PC-3 (cell line): ENCODE measurements at regions not wholly inside any gene's neighbourhood (a gene's known extent, or its start where the extent isn't known, plus 50 kb on each side); places are given as distances from the start of the nearest gene placed in this dataset.

Experiments used
- ATAC-seq: fragments of 200-7000 bp; cut with Tn5 transposase; 2 replicates; pipeline ENCODE4 v1.9.1; 2020; ENCODE audit warnings: mild to moderate bottlenecking, moderate library complexity
- BruUV-seq: library from RNA; stranded (reverse); fragments of 400-500 nt; replicated peaks from 2 replicates; lab custom pipeline; 2021; lab: Mats Ljungman, UMichigan
- CTCF ChIA-PET: fragments of 300-600 bp; sonication (Branson Sonifier 250); formaldehyde crosslinking; loops from one replicate; lab custom pipeline; 2022; ENCODE audit warnings: antibody characterized with exemption; lab: Charles Lee
- POLR2A ChIA-PET: fragments of 300-600 bp; sonication (Branson Sonifier 250); formaldehyde crosslinking; loops from one replicate; lab custom pipeline; 2022; ENCODE audit warnings: antibody characterized with exemption; ENCODE audit not compliant: unreplicated experiment; lab: Charles Lee
- DNase-seq: peaks from one replicate; pipeline ENCODE4 v3.0.0-alpha.2; 2015
- H2AFZ ChIP-seq: fragments of 300-600 bp; sonication (generic); 2 replicates; pipeline ENCODE4 v1.6.0; 2016; ENCODE audit warnings: antibody characterized with exemption, low read length
- H3F3A ChIP-seq: fragments of 300-600 bp; sonication (generic); one replicate; pipeline ENCODE4 v1.6.0; 2017; ENCODE audit warnings: antibody characterized with exemption, low read length, control low read depth, mild to moderate bottlenecking; ENCODE audit not compliant: unreplicated experiment
- H3K27ac ChIP-seq: fragments of 300-600 bp; sonication (generic); 2 replicates; pipeline ENCODE4 v1.5.1; 2016; ENCODE audit warnings: mild to moderate bottlenecking, low read length
- H3K27me3 ChIP-seq: fragments of 300-600 bp; sonication (generic); 2 replicates; pipeline ENCODE4 v1.6.1; 2016; ENCODE audit warnings: low read length, mixed read lengths
- H3K36me3 ChIP-seq: fragments of 300-600 bp; sonication (generic); 2 replicates; pipeline ENCODE4 v1.6.1; 2016; ENCODE audit warnings: low read depth, mixed run types, low read length, mixed read lengths
- H3K4me1 ChIP-seq: fragments of 300-600 bp; sonication (generic); 2 replicates; pipeline ENCODE4 v1.5.1; 2016; ENCODE audit warnings: low read length; ENCODE audit not compliant: insufficient read depth
- H3K4me2 ChIP-seq: fragments of 300-600 bp; sonication (generic); 2 replicates; pipeline ENCODE4 v1.6.0; 2016; ENCODE audit warnings: low read length
- H3K4me3 ChIP-seq: fragments of 300-600 bp; sonication (generic); 2 replicates; pipeline ENCODE4 v1.5.1; 2016; ENCODE audit warnings: mild to moderate bottlenecking, low read length, mixed read lengths
- H3K79me2 ChIP-seq: fragments of 300-600 bp; sonication (generic); 2 replicates; pipeline ENCODE4 v1.6.1; 2017; ENCODE audit warnings: low read length, mixed read lengths
- H3K9ac ChIP-seq: fragments of 300-600 bp; sonication (generic); 2 replicates; pipeline ENCODE4 v1.6.0; 2016; ENCODE audit warnings: mild to moderate bottlenecking, low read length
- H3K9me2 ChIP-seq: fragments of 300-600 bp; sonication (generic); replicated peaks from 2 replicates; pipeline ENCODE4 v1.6.1; 2016; ENCODE audit warnings: mixed run types, low read length, mixed read lengths
- H3K9me3 ChIP-seq: fragments of 300-600 bp; sonication (generic); 2 replicates; pipeline ENCODE4 v1.6.1; 2016; ENCODE audit warnings: low read length, mixed read lengths
- H4K20me1 ChIP-seq: fragments of 300-600 bp; sonication (generic); 2 replicates; pipeline ENCODE4 v1.6.1; 2016; ENCODE audit warnings: low read length, mixed read lengths
- EZH2 ChIP-seq: fragments of 300-600 bp; sonication (generic); IDR thresholded peaks from one replicate; pipeline ENCODE4 v1.6.1; 2017; ENCODE audit warnings: antibody characterized with exemption, mild to moderate bottlenecking, low read length; ENCODE audit not compliant: unreplicated experiment
- EZH2phosphoT487 ChIP-seq: fragments of 300-600 bp; sonication (generic); IDR thresholded peaks from 2 replicates; pipeline ENCODE4 v1.6.1; 2018; ENCODE audit warnings: mild to moderate bottlenecking, antibody characterized with exemption, low read length, borderline replicate concordance
- intact Hi-C: fragments of 100-400 bp; cut with micrococcal nuclease; formaldehyde crosslinking; loops from 2 replicates; pipeline ENCODE4 v1.9.0; 2023
- TF ChIP-seq, protein P1 (sequence below): fragments of 300-600 bp; sonication (generic); conservative IDR thresholded peaks from 2 replicates; pipeline ENCODE4 v1.5.1; 2017; ENCODE audit warnings: antibody characterized with exemption, low read depth, mild to moderate bottlenecking, low read length

DNA sequence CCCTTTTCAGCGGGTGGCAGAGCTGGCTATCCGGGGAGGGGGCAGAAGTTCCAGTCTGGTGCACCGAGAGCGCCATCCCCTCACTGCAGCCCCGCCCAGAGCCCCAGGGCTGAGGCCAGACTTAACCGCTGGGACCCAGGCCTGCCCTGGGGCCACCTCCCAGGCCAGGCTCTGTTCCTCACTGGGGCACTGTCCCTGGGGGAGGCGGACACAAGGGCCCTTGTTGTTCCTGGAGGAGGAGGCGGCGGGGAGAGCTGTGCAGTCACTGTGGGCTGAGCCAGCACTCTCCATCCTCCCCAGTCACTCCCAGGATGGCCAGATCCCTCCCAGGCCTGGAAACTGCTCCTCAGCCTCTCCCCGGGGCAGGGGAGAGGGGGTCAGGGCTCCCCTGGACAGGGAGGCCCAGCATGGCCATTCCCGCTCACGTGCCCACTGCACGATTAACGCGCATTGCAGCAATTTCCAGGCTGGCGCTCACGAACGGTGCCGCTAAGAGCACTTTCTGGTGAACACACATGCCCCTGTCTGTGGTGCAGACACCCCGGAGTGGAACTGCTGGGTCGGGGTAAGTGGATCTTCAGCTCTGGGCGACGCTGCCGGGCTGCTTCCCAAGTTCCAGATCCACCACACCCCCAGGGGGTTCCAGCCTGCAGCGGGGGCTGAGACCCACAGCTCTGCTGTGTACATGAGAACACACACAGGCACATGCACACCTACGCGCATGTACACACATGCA lies 89.8 kb upstream of the SFSWAP start:
- H3K9me3 ChIP-seq = no peaks in the 10 kb centered on the region
- DNase-seq (no peak), ATAC-seq (no peak)
- H3K9ac ChIP-seq = no peak overlapping the region
- TF ChIP-seq EZH2 = no peak
- H3K27ac ChIP-seq = no peak overlapping the region
- no peak overlapping the region for H3K4me2 ChIP-seq
- H3K4me1 ChIP-seq = no peaks in the 10 kb centered on the region
- H3K27me3 ChIP-seq = peaks cover 66% of the 10 kb centered on the region
- no peaks in the 10 kb centered on the region for H3K79me2 ChIP-seq
- POLR2A ChIA-PET = no interaction called here
- intact Hi-C loops = loop anchor here (5.0 kb wide), 1 partner anchor 274 kb away; no protein-coding TSS in a partner anchor
- no peak overlapping the region for H2AFZ ChIP-seq
- H3K36me3 ChIP-seq = no peaks in the 10 kb centered on the region
- H3K9me2 ChIP-seq = no peaks in the 10 kb centered on the region
- H3K4me3 ChIP-seq = no peak overlapping the region
- no TSS peak for BruUV-seq
- H4K20me1 ChIP-seq = no peaks in the 10 kb centered on the region
- H3F3A ChIP-seq = no peaks in the 10 kb centered on the region
- CTCF ChIA-PET = no interaction called here

DNA sequence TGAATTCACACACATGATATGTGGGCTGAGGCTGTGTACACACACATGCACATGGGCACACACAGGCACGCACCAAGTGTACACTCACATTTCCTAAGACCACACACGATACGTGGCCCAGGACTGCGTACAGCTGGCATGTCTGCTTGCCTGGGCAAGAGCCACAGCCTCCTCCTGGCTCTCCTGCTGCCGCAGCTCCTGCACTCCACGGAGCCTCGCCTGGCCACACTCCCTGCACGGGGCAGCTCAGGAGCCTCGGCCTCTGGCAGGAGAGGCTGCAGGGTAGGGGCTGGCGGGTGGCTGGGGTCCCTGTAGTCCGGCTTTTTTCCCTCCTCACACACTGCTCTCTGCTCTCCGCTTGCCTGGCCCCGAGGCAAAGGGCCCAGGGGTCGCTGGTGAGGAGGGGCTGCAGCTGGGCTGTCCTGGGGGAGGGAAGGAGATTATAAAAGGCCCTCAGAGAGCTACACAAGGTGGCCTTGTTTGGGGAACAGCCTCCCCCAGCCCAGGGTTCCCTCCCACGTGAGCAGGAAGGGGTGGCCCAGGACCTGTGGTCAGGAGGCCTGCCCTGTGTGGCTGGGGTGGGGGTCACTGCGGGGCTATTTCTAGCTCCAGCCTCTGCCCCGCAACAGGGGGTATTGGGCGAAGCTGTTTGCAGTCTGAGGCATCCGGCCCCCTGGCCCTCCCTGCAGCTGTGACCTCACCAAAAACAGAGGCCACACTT lies 89.0 kb upstream of the SFSWAP start:
- peaks cover 59% of the 10 kb centered on the region for H3K27me3 ChIP-seq
- no peaks in the 10 kb centered on the region for H3K9me3 ChIP-seq
- no peak overlapping the region for H2AFZ ChIP-seq
- no peaks in the 10 kb centered on the region for H3K36me3 ChIP-seq
- no peak overlapping the region for H3K4me3 ChIP-seq
- H3K27ac ChIP-seq = no peak overlapping the region
- no TSS peak for BruUV-seq
- no peaks in the 10 kb centered on the region for H3F3A ChIP-seq
- no peaks in the 10 kb centered on the region for H3K4me1 ChIP-seq
- DNase-seq = no peak
- intact Hi-C loops = loop anchor here (5.0 kb wide), 1 partner anchor 275 kb away; no protein-coding TSS in a partner anchor
- no peak overlapping the region for H3K9ac ChIP-seq
- 0 out of 2 replicates have a peak, but pooled peaks have one; percentile 18 for ATAC-seq
- H3K9me2 ChIP-seq = no peaks in the 10 kb centered on the region
- ChIA-PET POLR2A (no interaction called here), CTCF (no interaction called here)
- no peak for TF ChIP-seq EZH2
- TF ChIP-seq EZH2phosphoT487 = no peak
- TF ChIP-seq, protein P1, sequence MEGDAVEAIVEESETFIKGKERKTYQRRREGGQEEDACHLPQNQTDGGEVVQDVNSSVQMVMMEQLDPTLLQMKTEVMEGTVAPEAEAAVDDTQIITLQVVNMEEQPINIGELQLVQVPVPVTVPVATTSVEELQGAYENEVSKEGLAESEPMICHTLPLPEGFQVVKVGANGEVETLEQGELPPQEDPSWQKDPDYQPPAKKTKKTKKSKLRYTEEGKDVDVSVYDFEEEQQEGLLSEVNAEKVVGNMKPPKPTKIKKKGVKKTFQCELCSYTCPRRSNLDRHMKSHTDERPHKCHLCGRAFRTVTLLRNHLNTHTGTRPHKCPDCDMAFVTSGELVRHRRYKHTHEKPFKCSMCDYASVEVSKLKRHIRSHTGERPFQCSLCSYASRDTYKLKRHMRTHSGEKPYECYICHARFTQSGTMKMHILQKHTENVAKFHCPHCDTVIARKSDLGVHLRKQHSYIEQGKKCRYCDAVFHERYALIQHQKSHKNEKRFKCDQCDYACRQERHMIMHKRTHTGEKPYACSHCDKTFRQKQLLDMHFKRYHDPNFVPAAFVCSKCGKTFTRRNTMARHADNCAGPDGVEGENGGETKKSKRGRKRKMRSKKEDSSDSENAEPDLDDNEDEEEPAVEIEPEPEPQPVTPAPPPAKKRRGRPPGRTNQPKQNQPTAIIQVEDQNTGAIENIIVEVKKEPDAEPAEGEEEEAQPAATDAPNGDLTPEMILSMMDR = no peak
- H3K4me2 ChIP-seq = no peak overlapping the region
- no peaks in the 10 kb centered on the region for H3K79me2 ChIP-seq
- H4K20me1 ChIP-seq = no peaks in the 10 kb centered on the region

DNA sequence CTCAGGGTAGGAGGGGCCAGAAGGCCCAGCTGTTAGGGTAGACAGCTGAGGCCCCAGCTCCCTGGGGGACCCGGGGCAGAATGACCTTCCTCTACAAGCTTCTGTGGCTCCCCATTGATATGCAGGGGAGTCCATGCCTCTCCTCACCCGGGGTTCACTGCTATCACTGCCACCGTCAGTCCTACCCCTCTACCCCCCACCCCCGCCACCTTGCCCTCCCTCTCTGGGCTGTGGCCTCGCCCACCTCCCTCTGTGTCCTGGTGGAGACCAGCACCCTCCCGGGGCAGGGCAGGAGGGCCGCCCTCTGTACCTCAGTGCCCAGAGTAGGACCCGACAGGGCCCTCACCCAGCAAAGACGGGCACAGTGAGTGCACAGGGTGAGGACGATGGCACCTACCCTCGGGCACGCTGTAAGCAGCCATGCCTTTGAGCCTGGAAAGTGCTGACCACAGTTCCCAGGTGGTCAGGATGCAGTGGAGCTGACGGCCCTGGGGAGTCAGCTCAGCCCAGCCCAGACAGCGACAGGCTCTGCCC lies 88.4 kb upstream of the SFSWAP start:
- Histone ChIP-seq H3K4me3 (no peak overlapping the region), H3K9me2 (no peaks in the 10 kb centered on the region), H3K9me3 (no peaks in the 10 kb centered on the region), H3K9ac (no peak overlapping the region), H3F3A (no peaks in the 10 kb centered on the region), H3K79me2 (no peaks in the 10 kb centered on the region), H3K27ac (no peak overlapping the region), H3K36me3 (no peaks in the 10 kb centered on the region), H2AFZ (no peak overlapping the region), H4K20me1 (no peaks in the 10 kb centered on the region), H3K4me2 (no peak overlapping the region), H3K4me1 (no peaks in the 10 kb centered on the region), H3K27me3 (peaks cover 53% of the 10 kb centered on the region)
- no peak for DNase-seq
- BruUV-seq = no TSS peak
- intact Hi-C loops = loop anchor here (5.0 kb wide), 1 partner anchor 275 kb away; no protein-coding TSS in a partner anchor
- TF ChIP-seq EZH2phosphoT487 (no peak), EZH2 (no peak)
- TF ChIP-seq, protein P1 = no peak
- ATAC-seq = no peak
- ChIA-PET CTCF (no interaction called here), POLR2A (no interaction called here)
